ENCODE measurements at regions not wholly inside any gene's neighbourhood (a gene's known extent, or its start where the extent isn't known, plus 50 kb on each side); places are given as distances from the start of the nearest gene placed in this dataset.

- Histone ChIP-seq H3K4me2 (replicated peaks; ENCODE audit: low read depth, low read length, poor library complexity, severe bottlenecking) (no peak overlapping the region), H3K36me3 (replicated peaks in 1 of 2; ENCODE audit: control extremely low read depth in 1 of 2, control insufficient read depth in 1 of 2, extremely low read depth in 1 of 2, insufficient read depth in 2 of 2, low read length in 1 of 2) (no peaks in the 10 kb centered on the region), H3K79me2 (ENCODE audit: control insufficient read depth, insufficient read depth, low read length) (no peaks in the 10 kb centered on the region), H3K9ac (ENCODE audit: low read length) (no peak overlapping the region), H3K4me1 (ENCODE audit: control insufficient read depth in 2 of 2, insufficient read depth in 2 of 2, low read length in 2 of 2) (no peaks in the 10 kb centered on the region), H3K27me3 (replicated peaks in 1 of 4; ENCODE audit: control extremely low read depth in 1 of 4, control insufficient read depth in 3 of 4, insufficient read depth in 4 of 4, low read length in 3 of 4) (no peaks in the 10 kb centered on the region), H2AFZ (ENCODE audit: insufficient read depth, low read depth, low read length, poor library complexity, severe bottlenecking) (no peak overlapping the region), H4K20me1 (ENCODE audit: control insufficient read depth, insufficient read depth, low read length, poor library complexity, severe bottlenecking) (no peaks in the 10 kb centered on the region), H3K27ac (ENCODE audit: low read length in 2 of 2) (no peak overlapping the region), H3K4me3 (ENCODE audit: control extremely low read depth in 1 of 5, extremely low read depth in 1 of 5, insufficient read depth in 1 of 5, low read depth in 2 of 5, low read length in 4 of 5) (no peak overlapping the region), H3K9me3 (ENCODE audit: control extremely low read depth in 1 of 3, control insufficient read depth in 2 of 3, insufficient read depth in 1 of 3, low read length in 2 of 3) (no peaks in the 10 kb centered on the region)
- peaks cover 5% of the 10 kb centered on the region for H3K27me3 Mint-ChIP-seq
- 91% methylated on average over 4 of the region's 7 CpGs for WGBS (ENCODE audit: insufficient coverage)
- peaks cover 2% of the 10 kb centered on the region for H3K9me3 Mint-ChIP-seq (ENCODE audit: insufficient read depth)
- ATAC-seq (ENCODE audit: low read depth) (no peak), DNase-seq (no peak)
- TF ChIP-seq EZH2 (IDR thresholded peaks at IDR 0.05; ENCODE audit: borderline replicate concordance, insufficient read depth, low read depth, low read length, poor library complexity, severe bottlenecking) (no peak), CTCF (IDR thresholded peaks at IDR 0.05) (no peak)
- CTCF ChIA-PET: no interaction called here
- peaks cover 3% of the 10 kb centered on the region for H3K4me1 Mint-ChIP-seq
- H3K27ac Mint-ChIP-seq: no peak overlapping the region
- intact Hi-C loops (cut with micrococcal nuclease): no loop called here
- no peak overlapping the region for H3K4me3 Mint-ChIP-seq
- POLR2A ChIA-PET: no interaction called here
Measured at GRCh38 chr9:107693625-107694326, 204.2 kb upstream of the KLF4 start.

DNA sequence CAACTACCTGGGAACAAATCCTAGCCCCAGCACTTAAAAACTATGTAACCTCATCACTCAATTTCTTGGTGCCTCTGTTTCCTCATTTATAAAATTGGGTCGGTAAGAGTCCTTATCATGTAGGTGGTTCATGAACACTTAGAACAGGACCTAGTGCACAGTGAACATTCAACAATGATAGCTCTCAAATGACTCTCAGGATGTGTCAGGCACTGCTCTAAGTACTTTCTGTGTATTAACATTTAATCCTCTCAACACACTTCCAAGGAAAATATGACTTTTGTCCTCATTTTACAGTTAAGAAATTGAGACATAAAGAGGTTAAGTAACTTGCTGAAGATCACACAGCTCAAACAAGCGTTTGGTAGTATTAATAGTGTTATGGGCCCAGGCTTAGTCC is 202.1 kb upstream of the KLF4 start:
- POLR2A ChIA-PET: no interaction called here
- Histone ChIP-seq H3K36me3 (replicated peaks in 1 of 2; ENCODE audit: control extremely low read depth in 1 of 2, control insufficient read depth in 1 of 2, extremely low read depth in 1 of 2, insufficient read depth in 2 of 2, low read length in 1 of 2) (no peaks in the 10 kb centered on the region), H3K4me3 (ENCODE audit: control extremely low read depth in 1 of 5, extremely low read depth in 1 of 5, insufficient read depth in 1 of 5, low read depth in 2 of 5, low read length in 4 of 5) (no peak overlapping the region), H3K9me3 (ENCODE audit: control extremely low read depth in 1 of 3, control insufficient read depth in 2 of 3, insufficient read depth in 1 of 3, low read length in 2 of 3) (no peaks in the 10 kb centered on the region), H4K20me1 (ENCODE audit: control insufficient read depth, insufficient read depth, low read length, poor library complexity, severe bottlenecking) (no peaks in the 10 kb centered on the region), H3K4me2 (replicated peaks; ENCODE audit: low read depth, low read length, poor library complexity, severe bottlenecking) (no peak overlapping the region), H3K27me3 (replicated peaks in 1 of 4; ENCODE audit: control extremely low read depth in 1 of 4, control insufficient read depth in 3 of 4, insufficient read depth in 4 of 4, low read length in 3 of 4) (no peaks in the 10 kb centered on the region), H3K9ac (ENCODE audit: low read length) (no peak overlapping the region), H3K79me2 (ENCODE audit: control insufficient read depth, insufficient read depth, low read length) (no peaks in the 10 kb centered on the region), H2AFZ (ENCODE audit: insufficient read depth, low read depth, low read length, poor library complexity, severe bottlenecking) (no peak overlapping the region), H3K4me1 (ENCODE audit: control insufficient read depth in 2 of 2, insufficient read depth in 2 of 2, low read length in 2 of 2) (no peaks in the 10 kb centered on the region), H3K27ac (ENCODE audit: low read length in 2 of 2) (no peak overlapping the region)
- TF ChIP-seq CTCF (IDR thresholded peaks at IDR 0.05): no peak
- no peak for TF ChIP-seq EZH2 (IDR thresholded peaks at IDR 0.05; ENCODE audit: borderline replicate concordance, insufficient read depth, low read depth, low read length, poor library complexity, severe bottlenecking)
- Mint-ChIP-seq H3K4me3 (no peak overlapping the region), H3K9me3 (ENCODE audit: insufficient read depth) (peaks cover 2% of the 10 kb centered on the region), H3K4me1 (peaks cover 3% of the 10 kb centered on the region), H3K27me3 (peaks cover 7% of the 10 kb centered on the region), H3K27ac (no peak overlapping the region)
- no CpG with 5 or more reads among the region's 2 CpGs for WGBS (ENCODE audit: insufficient coverage)
- DNase-seq (no peak), ATAC-seq (ENCODE audit: low read depth) (no peak)
- intact Hi-C loops (cut with micrococcal nuclease): no loop called here
- CTCF ChIA-PET: no interaction called here

Data from B cell (primary cell).